ENCODE measurements at regions not wholly inside any gene's neighbourhood (a gene's known extent, or its start where the extent isn't known, plus 50 kb on each side); places are given as distances from the start of the nearest gene placed in this dataset.

DNA sequence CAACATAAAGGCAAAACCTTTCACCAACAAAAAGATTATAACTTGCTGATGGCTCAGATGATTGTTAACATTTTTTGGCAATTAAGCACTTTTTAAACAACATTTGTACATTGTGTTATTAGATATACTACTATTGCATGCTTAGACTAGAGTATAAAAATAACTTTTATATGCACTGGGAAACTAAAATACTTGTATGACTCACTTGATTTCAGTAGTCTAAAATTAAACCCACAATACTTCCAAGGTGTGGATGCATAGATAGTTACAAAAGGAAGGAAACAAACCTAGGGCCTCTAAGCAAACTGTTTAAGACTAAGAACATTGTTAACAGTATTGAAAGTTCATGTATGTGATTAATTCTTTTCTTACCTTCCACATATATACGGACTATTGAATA, 1521.5 kb downstream of the OTOL1 start:
- H3K9me3 ChIP-seq (ENCODE audit: severe bottlenecking), result no peaks in the 10 kb centered on the region
- no peaks in the 10 kb centered on the region for H3K36me3 ChIP-seq
- no peaks in the 10 kb centered on the region for H3K27me3 ChIP-seq (ENCODE audit: insufficient read depth, low read depth, severe bottlenecking)
- TF ChIP-seq CTCF (IDR thresholded peaks at IDR 0.05; ENCODE audit: low read depth, low read length), result no peak
- no peak overlapping the region for H3K4me3 ChIP-seq (ENCODE audit: low read depth, low read length)
- H3K27ac ChIP-seq, result no peak overlapping the region
- DNase-seq, result no peak

GRCh38 chr3:163018664-163019063, 1522.1 kb downstream of the OTOL1 start:
- no peak for TF ChIP-seq CTCF (IDR thresholded peaks at IDR 0.05; ENCODE audit: low read depth, low read length)

DNA sequence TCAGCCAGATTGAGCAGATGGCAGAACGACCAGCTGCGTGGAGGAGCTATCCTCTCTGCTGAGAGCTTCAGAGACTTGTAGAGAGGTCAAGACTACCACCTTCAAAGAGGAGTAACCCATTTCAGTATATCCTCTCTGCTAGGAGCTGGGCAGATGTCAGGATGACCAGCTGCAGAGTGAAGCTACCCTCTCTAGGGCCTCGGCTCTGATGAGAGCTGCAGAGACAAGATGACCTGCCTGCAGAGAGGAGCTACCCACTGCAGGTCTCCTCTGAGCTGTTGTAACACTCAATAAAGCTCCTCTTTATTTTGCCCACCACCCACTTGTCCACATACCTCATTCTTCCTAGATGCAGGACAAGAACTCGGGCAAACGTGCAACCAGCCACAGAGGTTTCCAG, 1522.7 kb downstream of the OTOL1 start:
- TF ChIP-seq CTCF (IDR thresholded peaks at IDR 0.05; ENCODE audit: low read depth, low read length), result no peak
- Histone ChIP-seq H3K27me3 (ENCODE audit: insufficient read depth, low read depth, severe bottlenecking) (no peaks in the 10 kb centered on the region), H3K9me3 (ENCODE audit: severe bottlenecking) (no peaks in the 10 kb centered on the region), H3K36me3 (no peaks in the 10 kb centered on the region), H3K4me3 (ENCODE audit: low read depth, low read length) (no peak overlapping the region), H3K27ac (no peak overlapping the region)
- DNase-seq, result no peak

More at GRCh38 chr3:163018664-163019063, 1522.1 kb downstream of the OTOL1 start:
- Histone ChIP-seq H3K36me3 (no peaks in the 10 kb centered on the region), H3K4me3 (ENCODE audit: low read depth, low read length) (no peak overlapping the region), H3K27ac (no peak overlapping the region), H3K27me3 (ENCODE audit: insufficient read depth, low read depth, severe bottlenecking) (no peaks in the 10 kb centered on the region), H3K9me3 (ENCODE audit: severe bottlenecking) (no peaks in the 10 kb centered on the region)
- no peak for DNase-seq

DNA sequence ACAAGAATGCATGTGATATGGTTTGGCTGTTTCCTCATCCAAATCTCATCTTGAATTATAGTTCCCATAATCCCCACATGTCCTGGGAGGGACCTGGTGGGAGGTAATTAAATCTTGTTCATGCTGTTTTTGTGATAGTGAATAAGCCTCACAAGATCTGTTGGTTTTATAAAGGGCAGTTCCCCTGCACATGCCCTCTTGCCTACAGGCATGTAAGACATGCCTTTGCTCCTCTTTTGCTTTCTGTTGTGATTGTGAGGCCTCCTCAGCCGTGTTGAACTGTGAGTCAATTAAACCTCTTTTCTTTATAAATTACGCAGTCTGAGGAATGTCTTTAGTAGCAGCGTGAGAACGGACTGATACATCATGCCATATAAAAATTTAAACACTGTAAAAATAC, 1537.0 kb downstream of the OTOL1 start:
- Histone ChIP-seq H3K36me3 (no peaks in the 10 kb centered on the region), H3K27ac (no peak overlapping the region), H3K9me3 (ENCODE audit: severe bottlenecking) (no peaks in the 10 kb centered on the region), H3K4me3 (ENCODE audit: low read depth, low read length) (no peak overlapping the region), H3K27me3 (ENCODE audit: insufficient read depth, low read depth, severe bottlenecking) (no peaks in the 10 kb centered on the region)
- no peak for DNase-seq
- TF ChIP-seq CTCF (IDR thresholded peaks at IDR 0.05; ENCODE audit: low read depth, low read length), result no peak

- DNase-seq, result no peak
- Histone ChIP-seq H3K27ac (no peak overlapping the region), H3K4me3 (ENCODE audit: low read depth, low read length) (no peak overlapping the region), H3K9me3 (ENCODE audit: severe bottlenecking) (no peaks in the 10 kb centered on the region), H3K27me3 (ENCODE audit: insufficient read depth, low read depth, severe bottlenecking) (no peaks in the 10 kb centered on the region), H3K36me3 (no peaks in the 10 kb centered on the region)
- no peak for TF ChIP-seq CTCF (IDR thresholded peaks at IDR 0.05; ENCODE audit: low read depth, low read length)
Observed at GRCh38 chr3:163039636-163040035, 1543.0 kb downstream of the OTOL1 start.

DNA sequence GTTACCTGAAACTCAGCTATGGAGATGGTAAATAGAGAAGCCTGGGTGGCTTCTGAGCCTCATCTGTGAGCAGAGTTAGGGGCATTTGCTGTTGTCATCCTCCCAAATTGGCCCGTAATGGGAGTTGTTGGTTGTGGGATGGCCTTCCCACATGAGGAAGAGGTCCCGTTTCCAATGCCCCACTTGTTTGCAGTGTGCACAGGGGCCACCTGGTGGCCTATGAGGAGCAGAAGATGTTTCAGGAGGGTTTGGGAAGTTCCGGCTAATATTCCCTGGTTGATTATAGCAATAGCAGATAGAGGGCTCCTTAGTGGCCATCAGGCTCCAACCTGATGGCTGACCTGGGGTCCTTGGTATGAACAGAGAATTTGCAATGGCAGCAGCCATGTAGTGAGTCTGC, 1546.5 kb downstream of the OTOL1 start:
- no peaks in the 10 kb centered on the region for H3K36me3 ChIP-seq
- DNase-seq, result peak; percentile 30
- H3K4me3 ChIP-seq (ENCODE audit: low read depth, low read length), result no peak overlapping the region
- H3K9me3 ChIP-seq (ENCODE audit: severe bottlenecking), result no peaks in the 10 kb centered on the region
- H3K27me3 ChIP-seq (ENCODE audit: insufficient read depth, low read depth, severe bottlenecking), result no peaks in the 10 kb centered on the region
- no peak overlapping the region for H3K27ac ChIP-seq
- TF ChIP-seq CTCF (IDR thresholded peaks at IDR 0.05; ENCODE audit: low read depth, low read length), result peak; percentile 55
